ENCODE measurements at regions not wholly inside any gene's neighbourhood (a gene's known extent, or its start where the extent isn't known, plus 50 kb on each side); places are given as distances from the start of the nearest gene placed in this dataset.

GRCh38 chr1:230011333-230012092 lies 55.5 kb upstream of the GALNT2 start:
- no peak for DNase-seq

- DNase-seq: no peak
Observed at GRCh38 chr1:230012093-230012393, 55.0 kb upstream of the GALNT2 start.

- DNase-seq: no peak
Observed at GRCh38 chr1:230012741-230013140, 54.3 kb upstream of the GALNT2 start.

- no peak for DNase-seq
Observed at GRCh38 chr1:230016159-230016558, 50.9 kb upstream of the GALNT2 start.

All from CD4-positive, alpha-beta T cell treated with Interleukin-1 beta for 1 hour (primary cell).